OCI-LY1 (cell line): ENCODE measurements at regions not wholly inside any gene's neighbourhood (a gene's known extent, or its start where the extent isn't known, plus 50 kb on each side); places are given as distances from the start of the nearest gene placed in this dataset.

Experiments used
- H2AFZ ChIP-seq: fragments of 200-600 bp; sonication (generic), shearing (Covaris generic); 2 replicates; pipeline ENCODE4 v1.6.0; 2014; ENCODE audit warnings: antibody characterized with exemption, mild to moderate bottlenecking, low read length
- H3F3A ChIP-seq: fragments of 200-600 bp; sonication (generic), shearing (Covaris generic); 2 replicates; pipeline ENCODE4 v1.6.0; 2014; ENCODE audit warnings: mild to moderate bottlenecking, antibody characterized with exemption, low read length, moderate library complexity; ENCODE audit not compliant: insufficient read depth
- H3K27ac ChIP-seq: fragments of 200-600 bp; sonication (generic); 2 replicates; pipeline ENCODE4 v1.5.1; 2014; ENCODE audit warnings: low read length, mixed run types, mild to moderate bottlenecking, low read depth; ENCODE audit not compliant: poor library complexity, severe bottlenecking
- H3K27me3 ChIP-seq: fragments of 200-600 bp; sonication (generic); 2 replicates; pipeline ENCODE4 v1.6.0; 2014; ENCODE audit warnings: antibody characterized with exemption, mild to moderate bottlenecking, low read length, moderate library complexity; ENCODE audit not compliant: insufficient read depth
- H3K36me3 ChIP-seq: fragments of 200-600 bp; sonication (generic); 2 replicates; pipeline ENCODE4 v1.6.1; 2014; ENCODE audit warnings: mild to moderate bottlenecking, antibody characterized with exemption, low read length, moderate library complexity, mixed read lengths; ENCODE audit not compliant: insufficient read depth
- H3K4me1 ChIP-seq: fragments of 200-600 bp; sonication (generic); 2 replicates; pipeline ENCODE4 v1.5.1; 2014; ENCODE audit warnings: mild to moderate bottlenecking, low read length, moderate library complexity; ENCODE audit not compliant: insufficient read depth, severe bottlenecking
- H3K4me2 ChIP-seq: fragments of 200-600 bp; sonication (generic), shearing (Covaris generic); 2 replicates; pipeline ENCODE4 v1.6.1; 2014; ENCODE audit warnings: low read length
- H3K4me3 ChIP-seq: fragments of 200-600 bp; sonication (generic); 2 replicates; pipeline ENCODE4 v1.5.1; 2014; ENCODE audit warnings: low read length, low read depth, mild to moderate bottlenecking, mixed read lengths; ENCODE audit not compliant: poor library complexity, severe bottlenecking
- H3K79me2 ChIP-seq: fragments of 200-600 bp; shearing (Covaris generic); 2 replicates; pipeline ENCODE4 v1.6.1; 2016; ENCODE audit warnings: mixed run types, low read length, mixed read lengths; ENCODE audit not compliant: insufficient read depth
- H3K9ac ChIP-seq: fragments of 200-600 bp; sonication (generic), shearing (Covaris generic); 2 replicates; pipeline ENCODE4 v1.6.1; 2014; ENCODE audit warnings: mild to moderate bottlenecking, low read length, mixed read lengths
- H3K9me2 ChIP-seq: fragments of 200-600 bp; sonication (generic), shearing (Covaris generic); 2 replicates; pipeline ENCODE4 v1.6.1; 2014; ENCODE audit warnings: low read depth, mild to moderate bottlenecking, low read length, mixed read lengths
- H3K9me3 ChIP-seq: fragments of 200-600 bp; shearing (Covaris generic); 2 replicates; pipeline ENCODE4 v1.6.1; 2014; ENCODE audit warnings: low read length, mixed read lengths
- H4K20me1 ChIP-seq: fragments of 200-600 bp; sonication (generic), shearing (Covaris generic); 2 replicates; pipeline ENCODE4 v1.6.0; 2016; ENCODE audit warnings: mild to moderate bottlenecking, low read length; ENCODE audit not compliant: insufficient read depth
- EZH2 ChIP-seq: fragments of 200-600 bp; sonication (generic), shearing (Covaris generic); IDR thresholded peaks from 2 replicates; pipeline ENCODE4 v1.8.0; 2017; ENCODE audit warnings: borderline replicate concordance, mixed run types, mild to moderate bottlenecking, antibody characterized with exemption, low read length, moderate library complexity, mixed read lengths
- TF ChIP-seq, protein P1 (sequence below): fragments of 200-600 bp; sonication (generic), shearing (Covaris generic); IDR thresholded peaks from 2 replicates; pipeline ENCODE4 v1.5.1; 2017; ENCODE audit warnings: mild to moderate bottlenecking, antibody characterized with exemption, low read length, moderate library complexity, mixed read lengths

DNA sequence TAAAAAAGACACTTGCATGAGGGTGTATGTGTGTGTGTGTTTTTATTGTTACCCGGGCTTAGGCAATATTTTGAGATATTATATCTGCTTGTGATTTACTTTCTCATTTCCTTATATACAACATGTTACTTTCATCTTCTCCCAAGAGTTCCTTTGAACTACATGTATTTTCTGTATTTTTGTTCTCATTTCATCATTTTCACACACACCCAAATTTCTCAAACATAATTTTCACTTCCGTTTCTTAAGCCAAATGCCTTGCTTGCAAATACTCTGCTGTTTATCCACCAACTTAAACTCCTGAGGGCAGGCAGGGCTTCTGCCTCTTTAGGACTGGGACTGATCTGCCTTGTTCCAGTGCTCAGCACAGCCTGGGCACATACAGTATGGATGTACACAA lies 69.3 kb upstream of the FYN start:
- TF ChIP-seq EZH2 = no peak
- TF ChIP-seq, protein P1, sequence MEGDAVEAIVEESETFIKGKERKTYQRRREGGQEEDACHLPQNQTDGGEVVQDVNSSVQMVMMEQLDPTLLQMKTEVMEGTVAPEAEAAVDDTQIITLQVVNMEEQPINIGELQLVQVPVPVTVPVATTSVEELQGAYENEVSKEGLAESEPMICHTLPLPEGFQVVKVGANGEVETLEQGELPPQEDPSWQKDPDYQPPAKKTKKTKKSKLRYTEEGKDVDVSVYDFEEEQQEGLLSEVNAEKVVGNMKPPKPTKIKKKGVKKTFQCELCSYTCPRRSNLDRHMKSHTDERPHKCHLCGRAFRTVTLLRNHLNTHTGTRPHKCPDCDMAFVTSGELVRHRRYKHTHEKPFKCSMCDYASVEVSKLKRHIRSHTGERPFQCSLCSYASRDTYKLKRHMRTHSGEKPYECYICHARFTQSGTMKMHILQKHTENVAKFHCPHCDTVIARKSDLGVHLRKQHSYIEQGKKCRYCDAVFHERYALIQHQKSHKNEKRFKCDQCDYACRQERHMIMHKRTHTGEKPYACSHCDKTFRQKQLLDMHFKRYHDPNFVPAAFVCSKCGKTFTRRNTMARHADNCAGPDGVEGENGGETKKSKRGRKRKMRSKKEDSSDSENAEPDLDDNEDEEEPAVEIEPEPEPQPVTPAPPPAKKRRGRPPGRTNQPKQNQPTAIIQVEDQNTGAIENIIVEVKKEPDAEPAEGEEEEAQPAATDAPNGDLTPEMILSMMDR = no peak
- H3K4me1 ChIP-seq = no peaks in the 10 kb centered on the region
- no peak overlapping the region for H3K4me2 ChIP-seq

DNA sequence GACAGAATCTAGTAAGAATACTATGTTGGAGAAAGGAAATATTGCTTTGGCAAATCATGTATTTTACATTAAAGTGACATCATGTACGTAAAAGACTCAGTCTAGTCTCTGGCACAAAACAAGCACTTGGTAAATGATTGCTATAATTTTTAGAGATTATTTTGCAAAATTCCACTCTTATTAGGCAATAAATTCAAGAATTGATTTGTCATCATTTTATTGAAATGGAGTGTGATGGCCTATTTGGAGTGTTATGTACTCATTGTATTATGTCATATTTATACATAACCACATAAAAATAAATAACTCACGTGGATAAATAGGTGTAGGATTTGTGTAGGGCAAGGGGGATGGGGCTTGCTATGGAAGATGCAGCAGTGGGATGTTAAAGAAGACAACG lies 70.0 kb upstream of the FYN start:
- no peaks in the 10 kb centered on the region for H3F3A ChIP-seq
- H3K9me3 ChIP-seq = no peaks in the 10 kb centered on the region
- H3K27me3 ChIP-seq = no peaks in the 10 kb centered on the region

More for the DNA sequence above, 69.3 kb upstream of the FYN start:
- Histone ChIP-seq H3F3A (no peaks in the 10 kb centered on the region), H3K9me2 (no peaks in the 10 kb centered on the region), H3K9me3 (no peaks in the 10 kb centered on the region), H3K27ac (no peak overlapping the region), H2AFZ (no peak overlapping the region), H3K9ac (no peak overlapping the region), H3K36me3 (no peaks in the 10 kb centered on the region), H3K27me3 (no peaks in the 10 kb centered on the region), H3K4me3 (no peak overlapping the region), H3K79me2 (no peaks in the 10 kb centered on the region), H4K20me1 (no peaks in the 10 kb centered on the region)

DNA sequence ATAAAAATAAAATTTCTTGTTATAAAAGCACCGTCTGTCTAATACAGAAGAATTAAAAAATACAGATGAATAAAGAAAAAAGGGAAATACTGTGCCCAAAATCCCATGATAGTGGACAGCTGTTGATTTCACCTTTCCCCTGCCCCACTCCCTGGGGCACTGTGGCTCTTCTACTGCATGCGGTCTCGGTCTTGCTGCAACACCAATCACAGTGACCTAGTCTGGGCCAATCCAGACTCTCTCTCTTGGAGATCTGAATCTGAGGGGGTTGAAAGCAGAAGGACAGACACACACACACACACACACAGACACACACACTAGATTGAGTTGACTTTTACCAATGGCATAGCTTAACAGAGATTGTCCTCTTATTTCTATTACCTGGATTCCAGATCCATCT lies 70.5 kb upstream of the FYN start:
- Histone ChIP-seq H3K27ac (no peak overlapping the region), H3K79me2 (no peaks in the 10 kb centered on the region), H3K4me1 (no peaks in the 10 kb centered on the region), H3K9me3 (no peaks in the 10 kb centered on the region), H4K20me1 (no peaks in the 10 kb centered on the region), H3K36me3 (no peaks in the 10 kb centered on the region), H2AFZ (no peak overlapping the region), H3K9me2 (no peaks in the 10 kb centered on the region), H3K9ac (no peak overlapping the region), H3F3A (no peaks in the 10 kb centered on the region), H3K27me3 (no peaks in the 10 kb centered on the region), H3K4me2 (no peak overlapping the region), H3K4me3 (no peak overlapping the region)
- no peak for TF ChIP-seq EZH2
- TF ChIP-seq, protein P1 = no peak

More for the DNA sequence above, 70.0 kb upstream of the FYN start:
- H3K9ac ChIP-seq = no peak overlapping the region
- no peaks in the 10 kb centered on the region for H4K20me1 ChIP-seq
- no peak overlapping the region for H3K4me2 ChIP-seq
- no peak overlapping the region for H3K27ac ChIP-seq
- no peaks in the 10 kb centered on the region for H3K36me3 ChIP-seq
- H3K4me3 ChIP-seq = no peak overlapping the region
- no peaks in the 10 kb centered on the region for H3K4me1 ChIP-seq
- no peaks in the 10 kb centered on the region for H3K9me2 ChIP-seq
- H3K79me2 ChIP-seq = no peaks in the 10 kb centered on the region
- no peak overlapping the region for H2AFZ ChIP-seq
- TF ChIP-seq, protein P1 = no peak
- no peak for TF ChIP-seq EZH2
